Mesenteric fat pad (tissue), 1 donor: ENCODE measurements at regions not wholly inside any gene's neighbourhood (a gene's known extent, or its start where the extent isn't known, plus 50 kb on each side); places are given as distances from the start of the nearest gene placed in this dataset.

Experiments used
- DNase-seq: peaks from one replicate; pipeline ENCODE4 v3.0.0-alpha.2; 2020; ENCODE audit warnings: low spot score
- donor health status: DM: yes; HTN: yes; CAD: no.

DNA sequence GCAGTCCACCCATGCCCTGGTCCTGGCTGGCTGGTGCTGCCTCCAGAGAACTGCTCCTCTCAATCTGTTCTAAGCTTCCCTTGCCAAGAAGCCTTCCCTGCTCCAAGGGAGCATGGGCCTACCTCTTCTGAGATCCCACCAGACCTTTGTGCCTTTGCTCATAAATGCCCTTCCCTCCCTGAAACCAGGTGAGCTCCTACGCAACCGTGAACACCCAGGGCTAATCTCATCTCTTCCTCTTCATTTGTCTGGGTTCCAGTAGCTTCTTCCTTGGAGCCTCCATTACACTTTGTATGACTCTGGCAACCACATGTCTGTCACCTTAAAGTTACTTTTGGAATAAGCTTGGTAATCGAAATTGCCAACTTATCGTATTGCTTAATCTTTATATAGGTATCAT is 270.6 kb downstream of the PBX3 start:
- DNase-seq = no peak

DNA sequence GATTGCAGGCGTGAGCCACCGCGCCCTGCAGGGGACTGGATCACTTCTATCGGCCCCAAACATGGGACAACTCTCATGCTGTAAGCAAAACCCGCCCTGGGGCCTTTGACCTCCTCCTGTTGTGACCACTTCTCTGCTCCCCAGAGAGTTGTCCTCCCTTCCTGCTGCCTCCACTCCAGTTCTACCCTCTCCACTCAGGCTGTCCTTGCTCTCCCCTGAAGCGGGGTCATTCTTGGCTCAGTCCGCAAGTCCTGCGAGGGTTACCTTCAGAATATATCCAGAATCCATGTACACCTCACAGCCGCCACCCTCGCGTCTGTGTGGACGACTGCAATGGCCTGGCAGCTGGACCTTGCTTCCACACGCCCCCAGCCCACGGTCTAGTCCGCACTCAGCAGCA is 273.7 kb downstream of the PBX3 start:
- DNase-seq = no peak

DNA sequence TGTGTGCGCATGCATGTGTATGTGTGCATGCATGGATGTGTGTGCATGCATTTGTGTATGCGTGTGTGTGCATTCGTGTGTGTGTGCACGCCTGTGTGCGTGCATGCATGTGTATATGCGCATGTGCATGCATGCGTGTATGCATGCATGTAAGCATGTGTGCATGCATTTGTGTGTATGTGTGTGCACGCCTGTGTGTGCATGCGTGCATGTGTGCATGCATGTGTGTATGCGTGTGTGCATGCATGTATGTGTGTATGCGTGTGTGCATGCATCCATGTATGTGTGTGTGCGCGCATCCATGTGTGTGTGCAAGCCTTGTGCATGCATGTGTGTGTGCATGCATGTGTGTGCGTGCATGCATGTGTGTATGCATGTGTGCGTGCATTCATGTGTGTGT is 276.8 kb downstream of the PBX3 start:
- no peak for DNase-seq

DNA sequence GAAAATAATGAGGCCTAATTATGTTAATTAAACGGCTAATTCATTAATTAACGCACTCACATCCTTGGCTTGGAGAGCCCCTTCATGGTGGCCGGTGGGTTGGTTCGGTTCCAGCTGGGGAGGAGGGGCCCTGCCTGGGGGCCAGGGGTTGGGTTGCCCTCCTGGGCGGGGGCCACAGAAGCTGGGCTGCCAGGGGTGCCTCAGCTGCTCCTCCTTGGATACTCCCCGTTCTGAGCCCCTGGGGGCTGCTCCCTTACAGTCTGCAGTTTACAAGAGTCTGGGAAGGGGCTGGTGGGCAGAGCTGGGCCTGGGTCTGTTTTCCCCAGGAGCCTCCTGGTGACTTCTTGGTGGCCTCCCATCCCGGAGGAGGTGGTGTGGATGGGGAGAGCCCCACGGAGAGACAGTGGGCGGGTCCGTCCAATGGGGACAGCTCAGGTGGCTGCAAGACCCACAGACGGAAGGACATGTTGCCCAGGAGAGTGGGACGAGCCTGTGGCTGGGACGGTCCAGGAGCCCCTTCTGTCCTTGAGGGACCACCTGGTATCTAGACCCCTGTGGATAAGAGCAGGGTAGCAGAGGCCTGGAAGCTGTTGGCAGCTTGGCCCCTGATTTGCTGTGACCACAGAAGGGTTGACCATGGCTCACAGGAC is 277.5 kb downstream of the PBX3 start:
- DNase-seq = no peak

DNA sequence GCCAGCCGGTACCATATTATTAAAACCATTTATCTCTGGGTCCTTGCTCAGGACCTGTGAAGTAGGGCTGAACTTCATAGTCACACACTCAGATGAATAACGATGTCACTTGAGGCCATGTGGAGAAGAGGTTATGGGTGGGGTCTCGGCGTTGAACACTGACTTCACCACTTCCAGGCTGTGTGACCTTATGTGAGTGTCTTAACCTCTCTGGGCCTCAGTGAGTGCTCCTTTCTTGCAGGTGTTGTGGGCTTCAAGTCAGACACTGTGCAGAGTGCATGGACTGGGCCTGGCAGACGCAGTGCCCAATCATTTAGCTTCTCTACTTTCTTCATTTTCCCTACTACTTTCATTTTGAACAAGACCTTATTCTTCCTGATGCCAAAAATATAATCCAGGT is 278.8 kb downstream of the PBX3 start:
- no peak for DNase-seq

DNA sequence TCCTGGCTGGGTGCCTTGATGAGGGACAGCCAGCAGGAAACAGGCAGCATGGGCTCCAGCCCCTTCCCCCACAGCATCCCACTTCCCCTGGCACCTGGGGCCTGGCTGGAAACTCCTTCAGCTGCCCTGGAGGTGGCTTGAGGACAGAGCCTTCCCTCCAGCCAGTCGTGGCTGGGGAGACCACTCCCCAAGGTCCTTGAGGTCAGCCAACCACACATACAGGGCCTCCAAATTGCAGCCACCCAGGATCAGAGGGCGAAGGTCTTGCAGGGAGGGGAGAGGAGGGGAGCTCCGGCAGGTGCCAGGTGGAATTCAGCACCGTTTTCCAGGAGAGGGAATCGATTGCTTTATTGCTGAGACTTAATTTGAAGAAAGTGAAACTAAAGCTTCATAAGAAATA is 280.4 kb downstream of the PBX3 start:
- no peak for DNase-seq

DNA sequence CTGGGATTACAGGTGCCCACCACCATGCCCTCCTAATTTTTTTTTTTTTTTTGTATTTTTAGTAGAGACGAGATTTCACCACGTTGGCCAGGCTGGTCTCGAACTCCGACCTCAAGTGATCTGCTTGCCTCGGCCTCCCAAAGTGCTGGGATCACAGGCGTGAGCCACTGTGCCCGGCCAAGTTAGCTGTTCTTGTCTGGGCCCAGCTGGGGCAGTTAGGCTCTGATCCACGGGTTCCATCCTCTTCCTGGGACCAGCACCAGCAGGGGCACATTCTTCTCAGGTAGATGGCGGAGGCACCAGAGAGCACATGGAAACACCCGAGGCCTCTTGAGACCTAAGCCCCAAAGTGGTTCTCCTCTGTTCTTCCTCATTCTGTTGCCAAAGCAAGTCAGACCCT is 281.6 kb downstream of the PBX3 start:
- no peak for DNase-seq

DNA sequence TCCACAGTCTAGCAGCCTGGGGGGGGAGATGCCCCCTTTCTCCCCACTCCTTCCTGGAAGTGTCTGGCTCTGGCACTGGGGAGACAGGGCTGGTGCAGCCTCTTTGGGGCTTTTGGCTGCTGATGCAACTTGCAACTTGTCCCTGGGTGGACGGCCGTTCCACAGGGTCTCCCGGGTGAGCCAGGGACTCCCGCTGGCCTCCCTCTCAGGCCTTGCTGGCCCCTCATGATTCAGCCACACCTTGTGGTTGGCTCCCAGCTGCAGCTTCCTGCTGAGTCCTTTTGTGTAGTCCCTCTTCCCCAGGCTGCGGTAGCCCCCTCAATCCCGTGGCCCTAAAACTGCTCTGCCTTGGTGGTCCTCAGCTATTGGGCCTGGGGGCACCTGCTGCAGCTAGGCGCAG is 283.5 kb downstream of the PBX3 start:
- no peak for DNase-seq

DNA sequence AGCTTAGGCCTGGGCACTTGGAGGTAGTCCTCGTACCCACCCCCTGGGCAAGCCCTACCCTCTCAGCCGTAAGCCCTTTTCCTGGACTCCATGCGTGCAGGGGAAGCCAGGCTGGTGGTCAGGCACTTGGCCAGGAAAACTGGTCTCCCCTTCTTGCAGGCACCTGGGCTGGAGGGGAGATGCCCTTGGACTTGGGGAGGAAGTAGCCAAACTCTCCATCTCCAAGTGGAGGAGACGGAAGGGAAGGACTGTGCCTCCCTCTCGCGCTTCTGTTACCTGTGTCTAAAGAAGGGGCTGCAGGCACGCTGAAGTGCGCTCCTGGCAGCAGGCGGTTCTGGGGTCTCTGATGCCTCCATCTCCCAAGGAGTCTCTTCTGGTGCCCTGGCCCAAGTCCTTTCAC is 283.9 kb downstream of the PBX3 start:
- no peak for DNase-seq

DNA sequence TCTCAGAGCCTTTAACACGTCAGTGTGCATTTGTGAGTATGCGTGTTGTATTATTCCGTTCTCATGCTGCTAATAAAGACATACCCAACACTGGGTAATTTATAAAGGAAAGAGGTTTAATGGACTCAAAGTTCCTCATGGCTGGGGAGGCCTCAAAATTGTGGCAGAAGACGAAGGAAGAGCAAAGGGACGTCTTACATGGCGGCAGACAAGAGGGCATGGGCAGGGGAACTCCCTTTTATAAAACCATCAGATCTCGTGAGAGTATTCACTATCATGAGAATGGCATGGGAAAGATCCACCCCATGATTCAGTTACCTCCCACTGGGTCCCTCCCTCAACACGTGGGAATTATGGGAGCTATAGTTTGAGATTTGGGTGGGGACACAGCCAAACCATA is 285.0 kb downstream of the PBX3 start:
- no peak for DNase-seq

DNA sequence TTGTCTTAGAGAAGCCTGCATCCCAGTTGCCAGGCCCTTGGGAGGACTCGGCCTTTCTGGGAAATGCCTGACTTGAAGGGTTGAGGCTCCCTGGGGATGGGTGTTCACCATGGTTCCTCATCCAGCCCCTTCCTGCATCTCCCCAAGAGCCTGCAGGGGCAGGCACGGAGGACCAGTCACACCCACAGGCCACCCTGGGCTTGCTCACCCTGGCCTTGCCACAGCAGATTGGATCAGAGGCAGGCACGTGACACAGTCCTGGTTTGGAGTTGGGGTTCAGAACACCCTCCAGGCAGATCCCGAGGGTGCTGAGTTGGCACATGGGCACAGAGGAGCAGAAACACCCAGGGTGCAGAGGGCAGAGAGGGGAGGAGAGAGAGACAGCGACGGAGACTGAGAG is 286.1 kb downstream of the PBX3 start:
- DNase-seq = no peak

DNA sequence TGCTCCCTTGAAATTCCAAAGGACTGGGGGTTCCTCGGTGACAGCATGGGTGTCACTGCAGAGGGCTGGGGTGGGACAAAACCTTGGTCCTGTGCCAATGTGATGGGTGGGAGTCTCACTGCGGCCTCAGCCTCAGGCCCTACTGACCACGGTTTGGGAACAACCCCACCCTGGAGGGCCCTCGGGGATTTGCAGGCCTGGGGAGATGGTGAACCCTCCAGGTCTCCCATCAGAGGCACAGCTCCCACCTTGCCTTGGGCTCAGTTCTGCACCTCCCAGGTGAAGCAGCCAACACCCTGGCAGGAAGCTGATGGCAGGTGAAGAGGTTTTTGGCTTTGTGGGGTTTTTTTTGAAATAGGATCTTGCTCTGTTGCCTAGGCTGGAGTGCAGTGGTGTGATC is 286.8 kb downstream of the PBX3 start:
- DNase-seq = no peak

DNA sequence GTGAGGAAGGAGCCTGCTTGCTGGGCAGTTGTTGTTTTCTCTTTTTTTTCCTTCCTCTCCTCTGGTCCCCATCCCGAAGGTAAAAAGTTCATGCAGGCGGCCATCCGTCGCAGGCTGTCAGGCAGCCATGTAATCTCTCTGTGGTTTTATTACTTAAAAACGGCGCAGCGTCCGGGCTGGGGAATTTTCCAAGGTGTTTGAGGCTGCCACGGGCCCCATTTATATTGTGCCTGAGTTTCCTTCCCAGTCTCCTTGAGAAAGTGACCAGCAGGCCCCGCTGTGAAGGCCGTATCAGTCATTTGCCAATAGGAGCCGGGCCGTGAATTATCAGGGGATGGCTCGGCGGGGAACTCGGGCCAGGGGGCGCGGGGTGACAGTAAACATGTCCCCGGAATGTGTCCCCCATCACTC is 289.7 kb downstream of the PBX3 start:
- DNase-seq = no peak

DNA sequence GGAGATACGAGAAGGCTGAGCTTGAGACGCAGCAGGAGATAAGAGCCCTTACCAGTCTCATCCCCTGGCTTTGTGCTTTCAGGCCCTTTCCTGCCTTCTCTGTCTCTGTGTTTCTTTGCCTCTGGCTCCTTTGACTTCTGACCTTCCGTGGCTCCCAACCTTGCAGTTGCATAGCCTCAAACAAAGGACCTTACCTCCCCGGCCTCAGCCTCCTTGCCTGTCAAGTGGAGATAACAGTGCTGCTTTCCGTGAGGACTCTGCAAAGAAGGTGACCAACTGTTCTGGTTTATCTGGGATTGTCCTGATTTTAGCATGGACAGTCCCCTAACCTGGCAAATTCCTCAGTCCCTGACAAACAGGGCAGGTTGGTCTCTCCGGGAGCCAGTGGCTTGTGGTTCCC is 287.8 kb upstream of the MVB12B start:
- no peak for DNase-seq

DNA sequence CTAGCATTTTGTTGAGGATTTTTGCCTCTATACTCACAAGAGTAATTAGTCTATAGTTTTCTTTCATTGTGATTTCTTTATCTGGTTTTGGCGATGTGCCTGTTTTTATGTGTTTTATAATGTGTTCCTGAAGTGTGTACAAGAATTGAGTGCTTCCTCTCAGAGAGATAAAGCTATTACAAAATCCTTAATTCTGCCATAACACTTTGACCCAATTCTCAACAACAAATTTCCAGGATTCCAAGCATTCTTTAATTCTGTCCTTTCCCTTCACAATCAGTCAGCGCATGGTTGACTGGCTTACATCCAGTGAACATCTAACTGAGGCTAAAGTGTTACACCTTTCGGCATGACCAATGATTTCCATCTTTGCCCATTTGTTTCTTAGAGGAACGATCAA is 282.9 kb upstream of the MVB12B start:
- DNase-seq = no peak

DNA sequence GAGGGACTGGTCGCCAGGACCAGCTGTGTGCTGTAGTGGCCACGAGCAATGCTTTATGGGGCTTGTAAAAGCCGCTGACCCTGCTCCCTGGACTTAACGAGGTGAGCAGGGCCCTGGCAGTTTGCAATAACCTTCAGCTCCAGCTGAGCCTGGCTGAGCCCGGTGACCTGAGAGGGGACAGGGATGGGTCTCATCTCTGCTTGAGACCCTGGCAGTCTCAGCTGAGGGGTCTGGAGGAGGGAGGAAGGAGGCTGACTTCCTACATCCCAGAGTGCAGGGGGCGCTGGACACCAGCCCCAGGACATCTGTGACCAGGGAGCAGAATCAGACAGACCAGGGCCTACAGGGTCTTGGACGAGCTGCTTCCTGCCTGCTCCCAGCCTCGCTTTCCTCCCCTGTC is 277.5 kb upstream of the MVB12B start:
- no peak for DNase-seq

DNA sequence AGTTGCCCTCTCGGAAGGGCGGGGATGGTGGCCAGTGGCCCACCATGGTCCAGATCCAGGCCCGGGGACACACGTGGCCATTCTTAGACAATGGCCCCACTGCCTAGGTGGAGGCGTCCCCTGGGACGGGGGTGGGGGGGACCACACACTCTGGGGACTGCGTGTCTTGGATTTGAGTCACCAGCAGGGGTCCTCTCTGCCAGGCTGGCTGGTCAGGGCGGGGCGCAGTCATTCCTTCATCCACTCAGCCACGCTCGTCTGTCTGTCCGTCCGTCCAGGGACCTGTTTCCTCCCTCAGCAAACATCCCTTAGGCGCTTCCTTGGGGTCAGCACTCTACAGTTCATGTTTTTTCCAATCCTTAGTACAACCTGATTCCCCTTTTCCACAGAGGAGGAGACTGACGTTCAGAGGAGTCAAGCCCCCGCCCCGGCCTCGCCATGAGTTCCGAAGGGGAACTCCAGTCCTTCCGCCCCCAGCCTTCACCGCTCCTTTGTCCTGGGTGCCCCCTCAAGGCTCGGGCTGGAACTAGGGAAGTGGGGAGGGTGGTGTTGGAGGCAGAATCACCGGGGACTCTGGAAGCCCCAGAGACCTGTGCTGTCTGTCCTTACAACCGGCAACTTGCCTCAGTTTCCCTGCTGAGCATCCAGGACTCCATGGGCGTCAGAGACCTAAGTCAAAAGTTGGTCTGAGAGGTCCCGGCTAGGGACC is 276.6 kb upstream of the MVB12B start:
- DNase-seq = no peak

DNA sequence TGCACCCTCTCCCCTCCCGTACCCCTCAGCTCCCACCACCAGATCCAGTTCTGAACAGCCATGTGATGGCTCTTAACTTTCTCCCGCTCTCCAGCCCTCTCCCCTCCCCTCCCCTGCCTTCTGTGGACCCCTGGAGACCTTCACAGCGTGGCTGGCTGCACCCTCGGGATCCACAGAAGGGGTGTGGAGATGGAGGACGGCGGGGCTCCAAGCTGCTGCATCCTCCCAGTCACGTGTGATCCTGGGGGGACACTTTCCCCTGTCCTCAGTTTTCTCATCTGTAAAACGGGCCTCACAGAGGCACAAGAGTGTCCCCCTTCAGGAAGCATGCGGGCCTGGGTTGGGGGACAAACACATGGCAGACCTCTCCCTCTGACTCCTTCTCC is 276.0 kb upstream of the MVB12B start:
- no peak for DNase-seq

DNA sequence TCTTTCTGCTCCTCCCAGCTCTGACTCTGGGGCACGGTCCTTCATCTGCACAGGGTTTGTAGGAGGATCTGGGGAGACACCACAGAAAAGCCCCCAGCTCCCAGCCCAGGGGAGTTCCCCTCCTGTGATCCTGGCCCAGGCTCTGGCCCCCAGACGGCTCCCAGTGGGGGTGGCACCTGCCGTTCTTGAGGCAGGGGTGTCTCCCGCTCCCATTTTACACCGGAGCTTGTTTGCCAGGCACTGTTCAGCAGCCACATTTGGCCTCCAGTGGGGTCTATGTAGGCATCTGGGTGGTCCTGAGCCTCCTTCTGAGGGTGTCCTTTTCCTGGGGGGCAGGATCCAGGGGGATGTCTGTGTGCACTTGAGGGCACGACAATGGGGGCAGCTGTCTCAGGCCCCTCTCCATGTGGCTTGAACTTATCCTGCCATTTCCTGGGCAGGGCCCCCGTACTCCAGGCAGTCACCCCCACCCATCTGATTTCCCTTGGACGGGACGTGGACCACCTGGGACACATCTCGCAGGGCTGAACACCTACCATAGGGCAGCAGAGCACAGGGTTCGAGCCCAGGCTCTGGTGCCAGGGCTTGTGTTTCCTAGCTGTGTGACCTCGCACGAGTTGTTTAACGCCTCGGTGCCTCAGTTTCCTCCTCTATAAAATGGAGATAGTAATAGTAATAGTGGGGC is 275.0 kb upstream of the MVB12B start:
- no peak for DNase-seq

DNA sequence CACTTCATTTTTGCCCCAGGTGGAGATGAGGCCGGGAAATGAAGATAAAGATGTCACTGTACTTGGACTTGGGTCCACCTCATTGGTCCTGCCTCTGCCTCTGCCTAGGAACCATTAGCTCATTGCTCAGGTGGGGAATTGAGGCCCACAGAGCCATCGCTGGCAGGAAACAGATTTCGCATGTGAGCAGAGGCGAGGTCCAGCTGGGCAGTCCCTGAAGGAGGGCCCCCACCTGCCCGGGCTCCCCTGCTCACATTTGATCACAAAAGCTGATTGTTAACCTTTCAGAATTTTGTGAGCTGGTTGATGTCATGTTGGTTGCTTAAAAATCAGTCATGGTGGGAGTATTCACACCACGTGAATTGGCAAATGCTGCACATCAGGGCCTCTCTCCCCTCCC is 273.8 kb upstream of the MVB12B start:
- DNase-seq = no peak

DNA sequence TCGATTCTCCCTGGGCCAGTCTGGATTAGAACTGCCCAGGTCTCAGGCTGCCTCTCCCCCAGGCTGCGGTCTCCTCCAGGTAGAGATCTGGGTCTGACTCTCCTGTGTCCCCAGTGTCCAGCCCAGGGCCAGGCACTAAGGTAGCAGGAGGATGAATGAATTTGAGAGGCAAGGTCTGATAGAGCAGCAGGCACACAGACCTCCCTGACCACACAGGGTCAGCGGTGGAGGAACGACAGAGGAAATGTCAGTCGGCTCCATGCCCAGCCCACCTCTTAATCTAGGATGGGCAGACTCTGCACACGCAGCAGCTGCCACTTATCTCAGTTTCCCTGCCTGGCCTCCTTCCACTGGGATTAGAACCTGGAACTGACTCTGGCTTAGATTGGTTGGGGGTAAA is 272.7 kb upstream of the MVB12B start:
- DNase-seq = no peak

DNA sequence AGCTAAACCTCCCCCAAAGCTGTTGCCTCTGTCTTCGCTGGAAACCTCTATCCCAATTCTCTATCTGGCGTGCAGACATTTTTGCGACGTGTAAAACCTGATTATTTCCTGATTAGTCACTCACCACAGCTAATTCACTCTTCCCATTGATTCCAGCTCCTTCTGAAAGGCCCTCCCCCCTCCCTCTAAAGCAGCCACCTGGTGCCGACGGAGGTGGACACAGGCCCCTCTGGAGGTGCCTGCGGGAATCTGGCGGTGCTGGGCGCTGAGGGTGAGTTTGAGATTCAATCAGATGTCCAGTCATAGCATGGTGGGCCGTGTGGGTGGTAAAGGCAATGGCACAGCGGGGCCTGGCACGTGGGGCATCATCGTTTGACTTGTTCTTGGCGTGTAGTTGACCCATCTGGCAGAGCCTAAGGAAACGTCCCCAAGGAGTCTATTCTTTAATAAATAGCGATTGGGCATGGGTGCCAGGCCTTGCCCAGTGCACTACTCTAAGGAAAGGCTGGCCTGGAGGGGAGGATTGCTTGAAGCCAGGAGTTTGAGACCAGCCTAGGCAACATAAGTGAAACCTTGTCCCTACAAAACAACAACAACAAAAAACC is 271.1 kb upstream of the MVB12B start:
- no peak for DNase-seq
